IMR-90 (cell line): ENCODE measurements at regions not wholly inside any gene's neighbourhood (a gene's known extent, or its start where the extent isn't known, plus 50 kb on each side); places are given as distances from the start of the nearest gene placed in this dataset.

Experiments used
- ATAC-seq: fragments of 200-7000 bp; cut with Tn5 transposase; 2 replicates; pipeline ENCODE4 v1.9.1; 2020; ENCODE audit warnings: low read depth, mild to moderate bottlenecking, moderate library complexity
- BruUV-seq: library from RNA; stranded (reverse); fragments of 400-500 nt; replicated peaks from 2 replicates; lab custom pipeline; 2021; lab: Mats Ljungman, UMichigan
- CTCF ChIA-PET: fragments of 300-600 bp; formaldehyde crosslinking; extraction: SDS; loops from one replicate; lab custom pipeline; 2021; ENCODE audit warnings: antibody characterized with exemption; lab: Yijun Ruan, JAX
- POLR2A ChIA-PET: fragments of 300-600 bp; sonication (Branson Sonifier 250); formaldehyde crosslinking; loops from one replicate; lab custom pipeline; 2022; ENCODE audit warnings: antibody characterized with exemption; ENCODE audit not compliant: unreplicated experiment; lab: Charles Lee
- DNase-seq: peaks from one replicate; pipeline ENCODE4 v3.0.0; 2013
- H2AFZ ChIP-seq: replicated peaks from 2 replicates; pipeline ENCODE3; 2013; ENCODE audit warnings: low read length, mild to moderate bottlenecking; ENCODE audit not compliant: poor library complexity
- H2AK5ac ChIP-seq: 2 replicates; pipeline ENCODE4 v1.6.1; 2013; ENCODE audit warnings: low read depth, low read length, inconsistent platforms
- H2AK9ac ChIP-seq: replicated peaks from 2 replicates; pipeline ENCODE3; 2013; ENCODE audit warnings: mild to moderate bottlenecking, low read depth, low read length, moderate library complexity; ENCODE audit not compliant: poor library complexity
- H2BK120ac ChIP-seq: 2 replicates; pipeline ENCODE4 v1.6.1; 2013; ENCODE audit warnings: low read depth, low read length, inconsistent platforms
- H2BK15ac ChIP-seq: 3 replicates; pipeline ENCODE4 v1.6.1; 2013; ENCODE audit warnings: low read depth, low read length, inconsistent platforms
- H2BK20ac ChIP-seq: 2 replicates; pipeline ENCODE4 v1.6.1; 2013; ENCODE audit warnings: low read depth, mild to moderate bottlenecking, inconsistent platforms, low read length, moderate library complexity
- H2BK5ac ChIP-seq: 2 replicates; pipeline ENCODE4 v1.6.1; 2013; ENCODE audit warnings: mild to moderate bottlenecking, low read depth, low read length, inconsistent platforms; ENCODE audit not compliant: poor library complexity, severe bottlenecking
- H3K14ac ChIP-seq: replicated peaks from 2 replicates; pipeline ENCODE4 v1.6.1; 2013; ENCODE audit warnings: low read depth, low read length, inconsistent platforms
- H3K18ac ChIP-seq: 2 replicates; pipeline ENCODE4 v1.6.1; 2013; ENCODE audit warnings: low read depth, low read length, control low read depth
- H3K23ac ChIP-seq: 2 replicates; pipeline ENCODE4 v1.6.1; 2013; ENCODE audit warnings: low read depth, low read length, inconsistent platforms
- H3K27ac ChIP-seq: 2 replicates; pipeline ENCODE4 v1.5.1; 2013; ENCODE audit warnings: mild to moderate bottlenecking, control low read depth, low read length; ENCODE audit not compliant: insufficient read depth
- H3K27me3 ChIP-seq: 2 replicates; pipeline ENCODE4 v1.6.1; 2013; ENCODE audit warnings: low read length; ENCODE audit not compliant: control insufficient read depth, insufficient read depth
- H3K36me3 ChIP-seq: 2 replicates; pipeline ENCODE4 v1.6.1; 2013; ENCODE audit warnings: low read length, mixed read lengths; ENCODE audit not compliant: control insufficient read depth, insufficient read depth
- H3K4ac ChIP-seq: 2 replicates; pipeline ENCODE4 v1.6.1; 2013; ENCODE audit warnings: low read depth, low read length, inconsistent platforms
- H3K4me1 ChIP-seq: 2 replicates; pipeline ENCODE4 v1.6.1; 2013; ENCODE audit warnings: low read length, mixed read lengths; ENCODE audit not compliant: control insufficient read depth, insufficient read depth
- H3K4me2 ChIP-seq: 2 replicates; pipeline ENCODE4 v1.6.1; 2013; ENCODE audit warnings: low read depth, mild to moderate bottlenecking, control low read depth, low read length, moderate library complexity
- H3K4me3 ChIP-seq: 2 replicates; pipeline ENCODE4 v1.5.1; 2013; ENCODE audit warnings: low read depth, mild to moderate bottlenecking, control low read depth, low read length, moderate library complexity; ENCODE audit not compliant: insufficient read depth
- H3K56ac ChIP-seq: 2 replicates; pipeline ENCODE4 v1.6.1; 2013; ENCODE audit warnings: low read length, inconsistent platforms; ENCODE audit not compliant: insufficient read depth; ENCODE audit errors: extremely low read depth
- H3K79me1 ChIP-seq, 2 experiments: 2 replicates each; pipeline ENCODE4 v1.6.1; 2013; ENCODE audit warnings: low read length in 2 of 2, inconsistent platforms in 1 of 2, low read depth in 1 of 2
- H3K9ac ChIP-seq: 2 replicates; pipeline ENCODE4 v1.6.1; 2013; ENCODE audit warnings: low read depth, low read length, control low read depth
- H3K9me1 ChIP-seq: 2 replicates; pipeline ENCODE4 v1.6.1; 2013; ENCODE audit warnings: low read length, inconsistent platforms; ENCODE audit not compliant: insufficient read depth
- H3K9me3 ChIP-seq: 2 replicates; pipeline ENCODE4 v1.6.1; 2013; ENCODE audit warnings: low read length; ENCODE audit not compliant: control insufficient read depth, insufficient read depth
- H4K20me1 ChIP-seq: 2 replicates; pipeline ENCODE4 v1.6.1; 2013; ENCODE audit warnings: low read length, inconsistent platforms; ENCODE audit not compliant: insufficient read depth
- H4K5ac ChIP-seq: 2 replicates; pipeline ENCODE4 v1.6.1; 2013; ENCODE audit warnings: mild to moderate bottlenecking, low read depth, low read length, control low read depth
- H4K8ac ChIP-seq, 2 experiments: 2 replicates each; pipeline ENCODE4 v1.6.1; 2013; ENCODE audit warnings: low read depth in 2 of 2, low read length in 2 of 2, control low read depth in 1 of 2, inconsistent platforms in 1 of 2
- H4K91ac ChIP-seq: 2 replicates; pipeline ENCODE4 v1.6.1; 2013; ENCODE audit warnings: low read depth, low read length, inconsistent platforms; ENCODE audit not compliant: insufficient read depth
- BHLHE40 ChIP-seq: fragments of 150-350 bp; IDR thresholded peaks from 2 replicates; pipeline ENCODE4 v1.6.1; 2016; ENCODE audit warnings: mild to moderate bottlenecking, low read depth, low read length
- CEBPB ChIP-seq: IDR thresholded peaks from 2 replicates; pipeline ENCODE4 v1.6.1; 2012; ENCODE audit warnings: low read depth, low read length, improper control_type of control experiment
- MXI1 ChIP-seq: IDR thresholded peaks from 2 replicates; pipeline ENCODE4 v1.6.1; 2012; ENCODE audit warnings: low read depth, mild to moderate bottlenecking, low read length, moderate library complexity, borderline replicate concordance
- RFX5 ChIP-seq: IDR thresholded peaks from 2 replicates; pipeline ENCODE4 v1.8.0; 2012; ENCODE audit warnings: low read depth, mild to moderate bottlenecking, low read length, moderate library complexity
- WGBS, 2 experiments: methylation state at CpG; one replicate each; pipeline versions ENCODE4 v1.1.5 to v1.1.7; 2013; ENCODE audit warnings: missing lambda C conversion rate in 2 of 2; ENCODE audit not compliant: insufficient read length in 1 of 2; ENCODE audit errors: extremely low coverage in 2 of 2; 5-methylcytosine and 5-hydroxymethylcytosine counted together
- dilution Hi-C: fragments of 300-500 bp; cut with HindIII; formaldehyde crosslinking; loops from one replicate; pipeline ENCODE4 v1.14.3; 2018; ENCODE audit warnings: low sequenced_read_pairs; ENCODE audit not compliant: unreplicated experiment
- in situ Hi-C: fragments of 300-500 bp; cut with MboI; formaldehyde crosslinking; loops from 3 replicates; pipeline ENCODE4 v1.14.3; 2019; ENCODE audit warnings: low sequenced_read_pairs, inconsistent platforms, mixed read lengths
- intact Hi-C: fragments of 100-400 bp; cut with micrococcal nuclease; formaldehyde crosslinking; loops from 2 replicates; pipeline ENCODE4 v1.10.0; 2022
- TF ChIP-seq, protein P1 (sequence below): conservative IDR thresholded peaks from 2 replicates; pipeline ENCODE4 v1.5.1; 2012; ENCODE audit warnings: mild to moderate bottlenecking, low read depth, low read length, improper control_type of control experiment
- TF ChIP-seq, protein P2 (sequence below): fragments of 150-350 bp; IDR thresholded peaks from 2 replicates; pipeline ENCODE4 v1.6.1; 2017; ENCODE audit warnings: mild to moderate bottlenecking, antibody characterized with exemption, low read length, low read depth

DNA sequence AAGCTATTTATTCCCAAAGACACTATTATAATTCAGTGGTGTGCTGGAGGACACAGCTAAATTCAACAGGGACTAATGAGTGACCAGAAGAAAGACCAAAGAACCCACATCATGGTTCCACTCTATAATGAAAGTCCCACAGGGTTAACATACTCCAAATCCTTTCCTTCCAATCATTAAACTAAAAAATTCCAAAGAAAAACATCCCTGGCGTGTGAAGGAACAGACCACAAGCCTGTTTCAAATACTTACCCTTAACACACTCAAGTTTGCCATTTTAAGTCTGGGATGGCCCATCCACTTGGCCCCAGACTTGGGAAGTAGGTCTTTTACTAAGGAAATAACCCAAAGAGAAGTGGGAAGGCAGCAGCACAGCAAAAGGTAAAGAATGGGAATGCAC lies 150.1 kb upstream of the CCDC150 start:
- H4K91ac ChIP-seq, result no peak overlapping the region
- H2BK120ac ChIP-seq, result no peak overlapping the region
- H3K18ac ChIP-seq, result no peak overlapping the region
- H2BK5ac ChIP-seq, result no peak overlapping the region
- dilution Hi-C loops (no loop called here), intact Hi-C loops (no loop called here), in situ Hi-C loops (no loop called here)
- no peaks in the 10 kb centered on the region for H3K9me1 ChIP-seq
- no peak overlapping the region for H2BK15ac ChIP-seq
- no peak overlapping the region for H3K9ac ChIP-seq
- H3K27ac ChIP-seq, result no peak overlapping the region
- H3K36me3 ChIP-seq, result no peaks in the 10 kb centered on the region
- TF ChIP-seq, protein P1, sequence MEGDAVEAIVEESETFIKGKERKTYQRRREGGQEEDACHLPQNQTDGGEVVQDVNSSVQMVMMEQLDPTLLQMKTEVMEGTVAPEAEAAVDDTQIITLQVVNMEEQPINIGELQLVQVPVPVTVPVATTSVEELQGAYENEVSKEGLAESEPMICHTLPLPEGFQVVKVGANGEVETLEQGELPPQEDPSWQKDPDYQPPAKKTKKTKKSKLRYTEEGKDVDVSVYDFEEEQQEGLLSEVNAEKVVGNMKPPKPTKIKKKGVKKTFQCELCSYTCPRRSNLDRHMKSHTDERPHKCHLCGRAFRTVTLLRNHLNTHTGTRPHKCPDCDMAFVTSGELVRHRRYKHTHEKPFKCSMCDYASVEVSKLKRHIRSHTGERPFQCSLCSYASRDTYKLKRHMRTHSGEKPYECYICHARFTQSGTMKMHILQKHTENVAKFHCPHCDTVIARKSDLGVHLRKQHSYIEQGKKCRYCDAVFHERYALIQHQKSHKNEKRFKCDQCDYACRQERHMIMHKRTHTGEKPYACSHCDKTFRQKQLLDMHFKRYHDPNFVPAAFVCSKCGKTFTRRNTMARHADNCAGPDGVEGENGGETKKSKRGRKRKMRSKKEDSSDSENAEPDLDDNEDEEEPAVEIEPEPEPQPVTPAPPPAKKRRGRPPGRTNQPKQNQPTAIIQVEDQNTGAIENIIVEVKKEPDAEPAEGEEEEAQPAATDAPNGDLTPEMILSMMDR, result no peak
- TF ChIP-seq RFX5, result no peak
- TF ChIP-seq BHLHE40, result no peak
- TF ChIP-seq CEBPB, result no peak
- TF ChIP-seq MXI1, result no peak
- TF ChIP-seq, protein P2, sequence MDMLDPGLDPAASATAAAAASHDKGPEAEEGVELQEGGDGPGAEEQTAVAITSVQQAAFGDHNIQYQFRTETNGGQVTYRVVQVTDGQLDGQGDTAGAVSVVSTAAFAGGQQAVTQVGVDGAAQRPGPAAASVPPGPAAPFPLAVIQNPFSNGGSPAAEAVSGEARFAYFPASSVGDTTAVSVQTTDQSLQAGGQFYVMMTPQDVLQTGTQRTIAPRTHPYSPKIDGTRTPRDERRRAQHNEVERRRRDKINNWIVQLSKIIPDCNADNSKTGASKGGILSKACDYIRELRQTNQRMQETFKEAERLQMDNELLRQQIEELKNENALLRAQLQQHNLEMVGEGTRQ, result no peak
- no peaks in the 10 kb centered on the region for H3K9me3 ChIP-seq
- no peak overlapping the region for H3K4me2 ChIP-seq
- no peak overlapping the region for H2AFZ ChIP-seq
- H3K79me1 ChIP-seq, result no peaks in the 10 kb centered on the region; a peak in 1 of 4 replicates
- H4K5ac ChIP-seq, result no peak overlapping the region
- H2BK20ac ChIP-seq, result no peak overlapping the region
- no peaks in the 10 kb centered on the region for H3K4me1 ChIP-seq
- no peak overlapping the region for H3K56ac ChIP-seq
- H4K8ac ChIP-seq, result no peak overlapping the region
- no CpG with 5 or more reads among the region's 1 CpG for WGBS, 2 experiments
- no peak for ATAC-seq
- POLR2A ChIA-PET, result no interaction called here
- no peaks in the 10 kb centered on the region for H4K20me1 ChIP-seq
- no peak overlapping the region for H2AK9ac ChIP-seq
- H3K4ac ChIP-seq, result no peak overlapping the region
- no TSS peak for BruUV-seq
- H3K23ac ChIP-seq, result no peak overlapping the region
- H2AK5ac ChIP-seq, result no peak overlapping the region
- H3K27me3 ChIP-seq, result no peaks in the 10 kb centered on the region
- no peak for DNase-seq
- CTCF ChIA-PET, result no interaction called here
- no peak overlapping the region for H3K4me3 ChIP-seq
- no peak overlapping the region for H3K14ac ChIP-seq
